ENCODE measurements at regions not wholly inside any gene's neighbourhood (a gene's known extent, or its start where the extent isn't known, plus 50 kb on each side); places are given as distances from the start of the nearest gene placed in this dataset.
"Not testable (repeated sequence)": the region's sequence is repeated elsewhere in the genome, so short reads cannot be mapped to it uniquely, and the experiment has no call there.

DNA sequence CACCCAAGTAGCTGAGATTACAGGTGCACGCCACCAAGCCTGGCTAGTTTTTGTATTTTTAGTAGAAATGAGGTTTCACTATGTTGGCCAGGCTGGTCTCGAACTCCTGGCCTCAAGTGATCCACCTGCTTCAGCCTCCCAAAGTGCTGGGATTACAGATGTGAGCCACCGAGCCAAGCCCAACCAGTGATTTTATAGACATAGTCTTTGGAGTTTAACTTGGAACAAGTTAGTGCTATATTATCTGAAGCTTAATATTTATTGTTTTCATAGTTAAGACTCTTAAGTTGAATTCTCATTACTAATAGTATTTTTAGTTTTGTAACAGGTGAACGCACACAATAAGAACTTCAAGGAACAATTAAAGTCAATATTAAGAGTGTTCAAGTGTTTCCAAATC, 122.1 kb downstream of the SPAG6 start:
- DNase-seq (ENCODE audit: low read depth in 2 of 2): not testable (repeated sequence)

DNA sequence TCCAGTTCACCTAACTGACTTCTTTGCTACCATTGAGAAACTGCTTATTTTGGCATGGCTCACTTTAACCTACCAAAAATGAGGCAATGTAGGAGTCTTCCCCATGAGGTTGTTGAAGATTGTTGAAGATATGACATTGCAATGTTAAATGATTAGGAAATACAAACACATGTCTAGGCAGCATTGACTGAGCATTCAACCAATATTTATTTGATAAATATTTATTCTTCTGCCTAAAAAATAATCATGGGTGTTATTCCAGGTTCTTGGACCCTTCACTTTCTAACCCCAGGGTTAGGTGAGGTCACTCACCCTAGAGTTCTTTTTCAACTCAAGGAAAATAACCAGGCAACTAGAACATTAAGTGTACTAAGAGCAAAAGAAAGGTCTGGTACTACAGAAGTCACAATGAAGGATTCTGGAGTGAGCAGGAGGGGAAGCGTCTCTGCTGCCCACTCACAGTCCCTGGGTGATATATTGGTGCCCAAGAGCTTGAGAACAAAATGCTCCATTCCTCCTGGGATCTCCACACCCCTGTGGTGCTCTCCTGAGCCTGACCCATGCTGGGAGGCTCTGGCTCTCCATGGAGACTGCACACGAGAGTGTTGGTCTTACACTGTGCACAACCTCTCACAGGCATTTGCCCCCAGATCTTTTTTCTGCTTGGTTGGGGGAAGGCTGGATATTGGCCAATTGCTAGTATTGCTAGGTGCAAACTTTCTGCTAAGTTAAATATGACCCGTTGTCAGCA, 123.4 kb downstream of the SPAG6 start:
- no peak for DNase-seq (ENCODE audit: low read depth in 2 of 2)

DNA sequence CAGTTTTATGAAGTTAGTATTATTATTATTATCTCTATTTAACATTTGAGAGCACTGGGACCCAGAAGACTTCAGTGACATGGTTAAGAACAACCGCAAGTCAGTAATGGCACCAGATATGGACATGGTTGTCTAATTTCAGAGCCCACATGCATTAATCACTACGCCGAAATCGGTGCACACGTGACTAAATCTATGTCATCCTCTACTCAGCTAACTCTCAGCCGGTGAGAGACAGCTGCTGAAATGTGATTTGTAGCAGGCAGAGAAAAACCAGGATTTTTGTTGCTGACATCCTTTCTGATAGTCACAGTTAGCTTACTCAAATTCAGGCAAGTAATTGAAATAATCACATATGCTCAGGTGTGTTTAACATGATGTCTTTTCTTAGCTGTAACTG, 127.7 kb downstream of the SPAG6 start:
- no peak for DNase-seq (ENCODE audit: low read depth in 2 of 2)

DNA sequence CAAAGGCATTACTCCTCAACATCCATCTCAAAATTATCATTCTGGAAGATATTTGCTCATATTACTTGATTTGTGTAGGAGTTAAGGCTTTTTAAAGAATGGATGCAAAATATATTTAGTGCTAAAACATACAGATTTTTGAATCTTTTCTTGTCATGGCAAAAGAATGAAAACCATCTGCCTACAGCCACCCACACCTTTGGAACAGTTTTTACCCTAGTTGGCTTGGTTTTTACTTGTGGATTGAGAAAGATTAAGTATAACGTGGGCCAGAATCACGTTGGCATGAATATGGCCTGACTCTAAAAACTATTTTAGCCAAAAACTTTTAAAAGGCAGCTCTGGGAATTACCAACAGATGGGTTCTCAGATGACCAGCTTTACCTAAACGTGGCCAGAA, 128.2 kb downstream of the SPAG6 start:
- no peak for DNase-seq (ENCODE audit: low read depth in 2 of 2)

DNA sequence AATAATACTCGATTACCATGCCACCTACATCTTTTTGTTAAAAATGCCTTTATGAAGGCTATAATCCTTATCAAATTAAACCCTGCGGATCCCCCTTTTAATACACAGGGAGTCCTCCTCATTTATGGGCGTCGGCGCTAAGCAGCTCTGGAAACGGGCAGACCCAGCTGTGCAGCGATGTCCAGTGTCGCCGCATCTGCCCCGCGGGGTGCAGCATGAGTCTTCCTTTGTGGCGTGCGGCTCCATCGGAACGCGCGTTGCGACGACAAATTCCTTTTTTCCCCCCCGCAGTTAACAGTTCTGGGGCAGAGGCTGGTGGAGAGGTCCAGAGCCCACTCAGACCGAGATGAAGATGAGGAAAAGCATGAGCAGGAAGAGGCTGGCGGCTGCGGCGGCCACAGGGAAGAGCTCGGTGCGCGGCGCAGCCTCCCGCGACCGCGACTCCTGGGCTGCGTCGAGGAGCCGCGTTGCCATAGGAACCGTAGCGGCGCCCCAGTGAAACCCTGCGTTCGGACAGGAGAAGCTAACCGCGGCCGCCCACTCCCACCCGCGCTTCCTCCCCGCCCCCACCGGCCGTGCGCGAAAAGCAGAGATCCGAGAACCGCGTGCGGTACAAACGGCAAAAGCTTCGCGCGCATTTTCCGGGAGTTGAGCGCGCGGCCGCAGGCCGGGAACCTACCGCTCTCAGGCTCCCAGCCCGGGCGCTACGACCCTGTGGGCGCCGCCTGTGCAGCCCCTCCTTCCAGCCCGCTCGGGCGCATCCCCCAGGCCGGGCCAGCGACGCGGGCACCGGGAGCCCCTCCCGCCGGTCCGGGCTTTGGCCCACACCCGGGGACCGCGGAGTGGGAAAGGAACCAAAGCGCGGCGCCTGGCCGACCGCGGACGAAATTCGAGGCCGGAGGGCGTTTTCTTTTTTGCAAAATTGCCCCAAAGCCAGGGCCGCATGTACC, 130.6 kb downstream of the SPAG6 start:
- DNase-seq (ENCODE audit: low read depth in 2 of 2): peak; percentile 5 to 17

DNA sequence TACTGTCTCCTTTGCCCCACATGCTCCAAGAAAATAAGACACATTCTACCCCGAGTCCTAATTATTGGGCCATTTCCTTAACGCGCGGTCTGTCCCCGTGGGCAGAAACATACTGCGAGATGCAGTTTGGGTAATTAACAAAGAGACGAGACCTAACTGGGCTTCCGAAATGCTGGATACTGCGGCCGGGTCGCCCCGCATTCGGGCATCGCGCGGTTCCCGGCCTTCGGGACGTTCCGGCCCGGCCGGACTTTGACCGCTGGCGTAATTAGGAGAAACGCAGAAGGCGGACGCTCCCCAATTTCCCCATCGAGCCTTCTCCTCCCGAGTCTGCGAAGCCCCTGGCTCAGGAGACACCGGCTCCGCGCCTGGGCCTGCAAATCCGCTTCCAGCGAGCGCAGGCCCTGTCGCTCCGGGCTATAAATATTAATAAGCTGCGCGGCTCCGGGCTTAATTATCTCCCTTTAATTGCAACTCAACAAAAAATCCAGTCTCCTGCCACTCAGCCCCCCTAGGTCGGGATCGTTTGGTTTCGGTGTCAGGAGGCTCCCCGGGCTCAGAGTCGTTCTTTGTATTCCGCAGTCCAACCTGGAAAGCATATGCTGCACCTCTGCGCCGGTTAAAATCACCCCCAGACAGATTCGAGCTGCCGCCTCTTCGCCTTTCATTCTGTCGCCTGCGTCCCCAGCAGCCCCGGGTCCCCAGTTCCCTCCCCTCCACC, 131.5 kb downstream of the SPAG6 start:
- DNase-seq (ENCODE audit: low read depth in 2 of 2): no peak

DNA sequence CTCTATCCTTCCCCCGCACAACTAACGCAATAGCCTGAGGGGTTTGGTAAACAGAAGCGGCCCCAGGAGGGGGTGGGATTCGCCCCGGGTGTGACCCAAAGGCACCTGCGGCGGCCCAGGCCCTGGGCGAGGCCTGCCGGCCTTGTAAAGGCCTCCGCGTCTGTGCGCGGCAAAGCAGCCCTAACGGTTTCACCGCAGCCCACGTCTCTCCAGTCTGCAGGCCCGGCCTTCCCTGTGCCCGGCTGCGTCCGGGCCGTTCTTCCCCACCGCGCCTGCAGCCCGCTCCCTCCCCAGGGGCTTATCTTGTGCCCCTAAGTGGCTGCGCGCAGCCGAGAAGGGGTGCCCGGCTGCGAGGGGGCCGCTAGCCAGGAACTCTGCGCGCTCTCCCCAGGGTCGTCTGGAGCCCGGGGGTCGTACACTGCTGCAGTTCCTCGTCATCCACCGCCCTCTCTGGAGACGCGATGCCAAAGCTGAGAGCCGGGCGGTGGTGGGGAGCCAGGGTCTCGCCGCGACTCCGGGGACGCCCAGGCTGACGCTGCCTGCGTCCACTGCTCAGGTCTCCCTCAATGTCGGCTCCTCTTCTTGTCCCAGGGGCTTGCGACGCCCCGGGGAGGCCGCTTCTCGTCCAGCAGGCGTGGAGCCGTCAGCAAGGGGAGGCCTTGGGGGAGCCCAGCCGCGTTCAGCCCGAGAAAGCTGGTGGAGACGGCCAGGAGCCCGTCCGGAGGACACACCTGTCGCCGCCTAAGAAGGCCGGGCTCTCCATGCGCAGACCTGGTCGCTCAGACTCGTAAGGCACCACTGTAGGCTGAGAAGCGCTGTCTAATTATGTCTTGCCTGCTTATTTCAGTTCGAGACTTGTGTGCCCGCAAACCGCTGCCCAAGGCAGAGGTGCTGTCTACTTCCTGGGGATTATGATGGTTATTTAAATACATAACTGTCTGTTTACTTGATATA, 132.3 kb downstream of the SPAG6 start:
- no peak for DNase-seq (ENCODE audit: low read depth in 2 of 2)

DNA sequence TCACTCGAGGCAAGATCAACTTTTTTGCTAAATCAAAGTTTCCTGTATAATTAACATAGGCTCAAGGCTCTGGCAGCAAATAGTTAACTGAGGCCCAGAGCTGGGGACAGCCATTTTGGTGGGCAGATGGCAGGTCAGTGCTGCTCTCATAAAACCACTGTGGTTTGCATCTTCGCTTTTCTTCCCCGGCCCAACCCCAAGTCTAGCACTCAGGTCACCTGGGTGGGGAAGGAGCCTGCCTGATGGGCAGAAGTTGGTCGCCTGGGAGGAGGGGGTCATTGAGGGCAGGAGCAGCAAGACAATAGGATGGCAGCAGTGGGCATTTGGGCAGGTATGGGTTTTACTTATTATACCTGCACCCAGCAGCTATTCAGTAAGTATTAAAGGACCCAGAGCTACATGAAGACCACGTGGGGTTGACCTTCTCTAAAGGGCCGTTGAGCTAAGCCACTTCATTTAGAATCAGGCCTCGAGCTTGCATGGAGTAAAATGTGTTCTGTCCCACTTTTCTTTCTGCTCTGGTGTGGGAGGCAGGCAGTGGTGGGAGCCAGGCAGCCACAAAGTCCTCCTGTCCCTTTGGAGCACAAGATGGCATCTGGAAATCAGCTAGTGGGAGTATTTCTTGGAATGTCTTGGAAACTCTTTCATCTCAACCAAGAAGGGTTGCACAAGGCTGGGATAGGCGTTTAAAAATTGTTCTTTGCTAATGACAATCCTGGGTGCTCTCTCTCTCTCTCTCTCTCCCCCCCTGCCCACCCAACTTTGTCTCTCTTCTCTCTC, 133.4 kb downstream of the SPAG6 start:
- no peak for DNase-seq (ENCODE audit: low read depth in 2 of 2)

DNA sequence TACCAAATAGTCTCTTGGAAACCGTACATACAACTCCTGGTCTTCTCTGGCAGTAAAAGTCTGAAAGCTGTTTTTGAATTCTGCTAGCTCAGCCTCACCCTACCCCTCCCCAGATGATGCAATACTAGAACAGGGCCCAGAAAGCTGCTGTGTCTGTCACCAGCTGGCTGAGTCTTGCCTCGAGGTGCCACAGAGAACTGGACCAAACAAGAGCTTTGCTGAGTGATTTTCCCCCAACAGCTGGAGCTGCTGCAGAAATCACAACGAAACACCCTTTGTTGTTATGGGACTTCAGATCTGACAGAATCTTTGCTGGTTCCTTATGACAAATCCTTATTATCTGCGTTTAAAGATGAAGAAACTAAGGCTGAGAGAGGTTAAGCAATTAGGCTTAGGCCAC, 134.1 kb downstream of the SPAG6 start:
- DNase-seq (ENCODE audit: low read depth in 2 of 2): no peak

DNA sequence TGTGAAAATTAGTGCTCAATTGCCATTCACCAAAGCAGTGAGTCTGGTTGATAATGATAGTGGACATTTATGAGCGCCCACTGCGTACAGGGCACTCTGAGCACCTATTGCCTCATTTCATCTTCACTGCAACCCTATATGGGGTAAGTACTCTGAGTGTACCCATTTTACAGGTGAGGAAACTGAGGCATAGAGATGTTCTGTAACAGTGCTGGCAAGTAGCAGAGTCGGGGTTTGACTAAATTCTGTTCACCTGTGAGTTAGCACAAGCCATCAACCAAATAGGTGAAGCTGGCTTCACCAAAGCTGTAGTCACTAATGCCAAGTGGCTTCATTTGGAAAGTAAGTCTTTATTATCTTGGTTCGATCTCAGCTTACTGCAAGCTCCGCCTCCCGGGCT, 135.8 kb downstream of the SPAG6 start:
- no peak for DNase-seq (ENCODE audit: low read depth in 2 of 2)

DNA sequence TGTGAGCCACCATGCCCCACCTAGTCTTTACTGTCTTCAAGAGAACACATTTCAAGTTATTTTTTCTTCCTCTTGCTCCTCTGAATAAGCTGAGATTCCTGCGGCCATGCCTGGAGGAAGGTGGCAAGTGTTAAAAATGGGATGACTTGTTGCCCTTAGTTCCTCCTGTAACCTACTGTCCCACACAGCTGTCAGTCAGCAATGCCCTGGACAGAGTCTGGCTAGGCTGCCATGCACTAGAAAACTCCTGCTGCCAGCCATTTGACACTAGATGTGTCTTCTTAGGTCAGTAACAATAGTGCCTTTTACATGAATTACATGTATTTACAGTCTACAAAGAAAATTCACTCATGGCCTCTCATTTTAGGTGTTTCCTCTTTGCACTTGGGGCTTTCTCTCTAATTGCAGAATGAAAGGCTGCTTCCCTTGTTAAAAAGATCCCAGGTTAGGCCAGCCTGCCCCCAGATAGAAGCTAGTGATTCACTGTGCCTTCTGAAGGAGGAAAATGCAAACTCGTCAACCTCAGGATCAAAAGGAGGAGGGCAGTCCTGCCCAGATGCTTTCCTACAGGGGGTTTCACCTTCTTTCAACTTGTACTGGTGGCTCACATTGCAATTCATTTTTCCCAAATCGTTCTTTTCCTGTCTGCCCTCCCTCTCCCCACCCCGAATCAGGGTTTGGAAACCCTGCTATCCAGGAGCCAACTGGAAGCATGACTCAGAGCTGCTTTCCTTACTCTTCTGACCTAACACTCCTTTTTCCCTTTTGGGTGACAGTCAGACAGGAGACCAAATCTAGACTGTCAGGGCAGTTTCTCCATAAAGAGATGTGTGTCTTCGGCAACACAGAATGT, 136.6 kb downstream of the SPAG6 start:
- DNase-seq (ENCODE audit: low read depth in 2 of 2): no peak

DNA sequence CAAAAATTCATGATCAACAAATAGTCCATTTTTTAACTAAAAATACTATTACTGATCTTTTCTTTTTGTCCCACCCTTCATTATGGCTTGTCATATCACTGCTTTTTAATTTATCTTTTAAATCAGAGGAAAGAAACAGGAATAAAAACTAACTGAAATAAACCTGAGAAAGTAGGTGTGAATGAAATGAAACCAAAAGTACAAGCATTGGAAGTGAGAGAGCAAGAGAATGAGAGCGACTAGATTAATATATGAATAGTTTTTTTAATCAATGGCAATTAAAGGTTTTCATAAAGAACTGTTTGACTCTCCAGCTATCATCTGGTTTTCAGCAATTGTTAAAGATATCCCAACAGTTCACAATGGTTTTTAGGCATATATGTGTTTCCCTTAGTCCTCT, 137.8 kb downstream of the SPAG6 start:
- no peak for DNase-seq (ENCODE audit: low read depth in 2 of 2)

Data from stimulated activated CD4-positive, alpha-beta T cell treated with anti-CD3 and anti-CD28 coated beads, Interleukin-15, amount 100 ng/mL, for 48 hours (primary cell).